ENCODE measurements at regions not wholly inside any gene's neighbourhood (a gene's known extent, or its start where the extent isn't known, plus 50 kb on each side); places are given as distances from the start of the nearest gene placed in this dataset.

- BruUV-seq (replicated peaks) = no TSS peak
- in situ Hi-C loops (cut with MboI) = no loop called here
Measured at GRCh38 chr17:21537302-21537701, 155.0 kb upstream of the KCNJ18 start.

More at GRCh38 chr17:21537302-21537701, 155.0 kb upstream of the KCNJ18 start:
- H3K27me3 ChIP-seq (replicated peaks in 1 of 2; ENCODE audit: control insufficient read depth in 2 of 2, insufficient read depth in 2 of 2, low read length in 1 of 2) = no peaks in the 10 kb centered on the region
- 0% methylated on average over 2 of the region's 2 CpGs for WGBS (ENCODE audit: insufficient coverage, insufficient replicate concordance, low lambda C conversion rate, missing lambda C conversion rate)
- H3K27ac ChIP-seq (ENCODE audit: control insufficient read depth, insufficient read depth) = no peak overlapping the region
- ATAC-seq (no peak), FAIRE-seq (no peak), DNase-seq (ENCODE audit: low read depth, low spot score) (no peak)
- no peak overlapping the region for H3K9ac ChIP-seq (ENCODE audit: control insufficient read depth, insufficient read depth, low read length)
- no peaks in the 10 kb centered on the region; the same call in 2 of the 3 replicates for H3K9me3 ChIP-seq (replicated peaks; ENCODE audit: control insufficient read depth, insufficient read depth, low read length)
- H3K4me1 ChIP-seq (ENCODE audit: control insufficient read depth, insufficient read depth, low read length) = no peaks in the 10 kb centered on the region
- ChIA-PET RAD21 (ENCODE audit: unreplicated experiment) (no interaction called here), SMC1A (ENCODE audit: uncharacterized antibody, unreplicated experiment) (no interaction called here), CTCF (no interaction called here), POLR2A (interaction anchor here (0.7 kb wide), 1 partner anchor 64 kb away, joined by 4 read pairs; no protein-coding TSS in a partner anchor)
- H3K36me3 ChIP-seq (ENCODE audit: control insufficient read depth in 2 of 2, insufficient read depth in 2 of 2, low read length in 1 of 2) = no peaks in the 10 kb centered on the region
- no peaks in the 10 kb centered on the region for H4K20me1 ChIP-seq (ENCODE audit: control insufficient read depth, insufficient read depth)
- H3K4me2 ChIP-seq (ENCODE audit: control insufficient read depth, insufficient read depth) = no peak overlapping the region
- no peaks in the 10 kb centered on the region for H3K79me2 ChIP-seq (ENCODE audit: control insufficient read depth, insufficient read depth, low read length)
- no peak overlapping the region for H3K4me3 ChIP-seq
- TF ChIP-seq E2F8 (IDR thresholded peaks at IDR 0.05; ENCODE audit: low read depth, partially characterized antibody) = no peak
- no peak for TF ChIP-seq RB1 (IDR thresholded peaks at IDR 0.05; ENCODE audit: borderline replicate concordance)
- no peak for TF ChIP-seq YY1 (IDR thresholded peaks at IDR 0.05; ENCODE audit: low read depth, low read length)
- TF ChIP-seq ZNF274 (IDR thresholded peaks at IDR 0.05; ENCODE audit: insufficient read depth, insufficient read length) = no peak
- TF ChIP-seq ZNF24 (IDR thresholded peaks at IDR 0.05) = no peak
- no peak for TF ChIP-seq ZBTB40 (IDR thresholded peaks at IDR 0.05; ENCODE audit: borderline replicate concordance)
- no peak for TF ChIP-seq LARP7 (IDR thresholded peaks at IDR 0.05)
- no peak for TF ChIP-seq NR2C2 (IDR thresholded peaks at IDR 0.05; ENCODE audit: borderline replicate concordance, control insufficient read depth, insufficient read length, low read depth)
- intact Hi-C loops (cut with micrococcal nuclease; ENCODE audit: unreplicated experiment) = no loop called here
- no peak overlapping the region for H2AFZ ChIP-seq (ENCODE audit: control insufficient read depth, low read depth, low read length)
